Loucy (cell line): ENCODE measurements at regions not wholly inside any gene's neighbourhood (a gene's known extent, or its start where the extent isn't known, plus 50 kb on each side); places are given as distances from the start of the nearest gene placed in this dataset.

ENCODE experiments used
- EZH2phosphoT487 ChIP-seq: fragments of 200-600 bp; IDR thresholded peaks from 2 replicates; pipeline ENCODE4 v1.6.1; 2018; ENCODE audit warnings: antibody characterized with exemption, mild to moderate bottlenecking, moderate library complexity, borderline replicate concordance
- TF ChIP-seq, protein P1 (sequence below): fragments of 200-600 bp; sonication (generic); conservative IDR thresholded peaks from 2 replicates; pipeline ENCODE4 v1.5.1; 2014; ENCODE audit warnings: mild to moderate bottlenecking, antibody characterized with exemption, low read length

DNA sequence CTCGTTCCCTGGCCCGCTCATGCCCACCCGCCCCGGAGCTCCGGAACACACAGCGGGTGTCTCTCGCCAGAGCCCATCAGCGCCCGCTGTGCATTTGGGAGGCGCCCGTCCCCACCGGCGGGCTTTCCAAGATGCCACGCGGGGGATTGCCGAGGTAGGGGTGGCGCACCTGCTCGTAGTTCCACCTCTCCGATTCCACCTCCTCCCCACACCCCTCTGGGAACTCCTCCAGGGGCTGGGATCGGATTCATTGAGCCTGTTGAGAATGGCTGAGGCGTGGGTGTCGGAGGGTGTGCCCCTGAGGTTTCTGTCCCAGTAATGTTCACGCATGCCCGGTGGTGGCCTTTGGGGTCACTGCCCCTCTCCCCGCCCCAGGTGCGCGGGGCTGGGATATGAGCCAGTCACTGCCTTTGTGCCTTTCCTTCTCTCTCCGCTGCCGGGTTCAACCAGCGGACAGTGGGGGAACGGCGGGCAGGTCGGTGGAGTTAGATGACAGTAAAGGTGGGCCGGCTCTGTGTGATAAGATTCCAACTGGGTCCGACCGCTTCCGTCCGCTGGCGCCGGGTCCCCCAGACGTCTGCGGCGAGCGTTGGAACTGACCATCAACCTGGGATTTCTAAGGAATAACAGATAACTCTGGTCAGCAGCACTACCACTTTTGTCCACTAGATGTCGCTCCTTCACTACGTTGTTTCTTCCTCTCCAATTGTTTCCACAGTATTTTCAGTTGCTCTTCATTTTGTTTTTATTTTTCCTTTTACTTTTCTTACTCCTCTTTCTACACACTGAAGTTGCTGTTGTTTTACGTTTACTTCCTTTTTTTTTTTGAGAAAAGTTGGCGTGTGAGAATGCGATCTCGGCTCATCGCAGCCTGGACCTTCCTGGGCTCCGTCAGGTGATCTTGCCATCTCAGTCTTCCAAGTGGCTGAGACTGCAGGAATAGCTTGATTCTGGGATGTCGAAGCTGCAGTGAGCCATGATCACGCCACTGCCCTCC, 178.1 kb upstream of the ALG10B start:
- TF ChIP-seq, protein P1, sequence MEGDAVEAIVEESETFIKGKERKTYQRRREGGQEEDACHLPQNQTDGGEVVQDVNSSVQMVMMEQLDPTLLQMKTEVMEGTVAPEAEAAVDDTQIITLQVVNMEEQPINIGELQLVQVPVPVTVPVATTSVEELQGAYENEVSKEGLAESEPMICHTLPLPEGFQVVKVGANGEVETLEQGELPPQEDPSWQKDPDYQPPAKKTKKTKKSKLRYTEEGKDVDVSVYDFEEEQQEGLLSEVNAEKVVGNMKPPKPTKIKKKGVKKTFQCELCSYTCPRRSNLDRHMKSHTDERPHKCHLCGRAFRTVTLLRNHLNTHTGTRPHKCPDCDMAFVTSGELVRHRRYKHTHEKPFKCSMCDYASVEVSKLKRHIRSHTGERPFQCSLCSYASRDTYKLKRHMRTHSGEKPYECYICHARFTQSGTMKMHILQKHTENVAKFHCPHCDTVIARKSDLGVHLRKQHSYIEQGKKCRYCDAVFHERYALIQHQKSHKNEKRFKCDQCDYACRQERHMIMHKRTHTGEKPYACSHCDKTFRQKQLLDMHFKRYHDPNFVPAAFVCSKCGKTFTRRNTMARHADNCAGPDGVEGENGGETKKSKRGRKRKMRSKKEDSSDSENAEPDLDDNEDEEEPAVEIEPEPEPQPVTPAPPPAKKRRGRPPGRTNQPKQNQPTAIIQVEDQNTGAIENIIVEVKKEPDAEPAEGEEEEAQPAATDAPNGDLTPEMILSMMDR = peak; percentile 93
- TF ChIP-seq EZH2phosphoT487 = no peak
